CD14-positive monocyte (primary cell): ENCODE measurements at regions not wholly inside any gene's neighbourhood (a gene's known extent, or its start where the extent isn't known, plus 50 kb on each side); places are given as distances from the start of the nearest gene placed in this dataset.

Source experiments
- DNase-seq, 3 donors: peaks; one replicate each; pipeline ENCODE4 v3.0.0-alpha.2; 2011 to 2022
- H2AFZ ChIP-seq: 2 replicates; pipeline ENCODE4 v1.6.0; 2012; ENCODE audit warnings: mild to moderate bottlenecking, low read depth, low read length, inconsistent platforms; ENCODE audit not compliant: insufficient read depth, poor library complexity, severe bottlenecking
- H3K27ac ChIP-seq, 2 donors: 1 replicate in 1 of 2; 2 replicates in 1 of 2; pipeline ENCODE4 v1.5.1; 2012 to 2013; ENCODE audit warnings: low read length in 2 of 2, control low read depth in 1 of 2, inconsistent platforms in 1 of 2, low read depth in 1 of 2, mild to moderate bottlenecking in 1 of 2
- H3K27me3 ChIP-seq, 2 donors: one replicate each; pipeline versions ENCODE4 v1.6.0 to v1.6.1; 2011 to 2013; ENCODE audit warnings: low read length in 2 of 2; ENCODE audit not compliant: control insufficient read depth in 2 of 2, insufficient read depth in 2 of 2
- H3K36me3 ChIP-seq, 2 donors: replicated peaks in 1 of 2; 1 replicate in 1 of 2; 2 replicates in 1 of 2; pipeline versions ENCODE4 v1.5.1 to v1.6.1; 2012 to 2013; ENCODE audit warnings: low read length in 2 of 2, control low read depth in 1 of 2, inconsistent platforms in 1 of 2, mild to moderate bottlenecking in 1 of 2; ENCODE audit not compliant: insufficient read depth in 2 of 2, control insufficient read depth in 1 of 2
- H3K4me1 ChIP-seq, 2 donors: 1 replicate in 1 of 2; 2 replicates in 1 of 2; pipeline versions ENCODE4 v1.5.1 to v1.6.1; 2012 to 2013; ENCODE audit warnings: low read length in 2 of 2, control low read depth in 1 of 2, inconsistent platforms in 1 of 2, mild to moderate bottlenecking in 1 of 2, moderate library complexity in 1 of 2; ENCODE audit not compliant: insufficient read depth in 2 of 2, control insufficient read depth in 1 of 2
- H3K4me2 ChIP-seq: replicated peaks from 2 replicates; pipeline ENCODE3; 2012; ENCODE audit warnings: low read length, moderate library complexity, mild to moderate bottlenecking; ENCODE audit not compliant: poor library complexity, severe bottlenecking; ENCODE audit errors: extremely low read depth
- H3K4me3 ChIP-seq, 3 experiments: fragments of 200-600 bp in 1 of 3; sonication (generic) in 1 of 3; replicated peaks in 1 of 3; 1 replicate in 2 of 3; 2 replicates in 1 of 3; pipeline ENCODE4 v1.5.1; 2011 to 2013; ENCODE audit warnings: low read length in 3 of 3, mild to moderate bottlenecking in 3 of 3, control low read depth in 2 of 3, low read depth in 2 of 3, inconsistent platforms in 1 of 3, moderate library complexity in 1 of 3
- H3K79me2 ChIP-seq: 2 replicates; pipeline ENCODE4 v1.6.0; 2012; ENCODE audit warnings: mild to moderate bottlenecking, control low read depth, inconsistent platforms, low read length, moderate library complexity; ENCODE audit not compliant: insufficient read depth
- H3K9ac ChIP-seq: 2 replicates; pipeline ENCODE4 v1.6.0; 2017; ENCODE audit warnings: low read length, mild to moderate bottlenecking; ENCODE audit not compliant: insufficient read depth, poor library complexity, severe bottlenecking
- H3K9me3 ChIP-seq, 2 donors: replicated peaks in 1 of 2; 1 replicate in 1 of 2; 2 replicates in 1 of 2; pipeline versions ENCODE4 v1.5.1 to v1.6.1; 2012 to 2013; ENCODE audit warnings: low read length in 2 of 2, control low read depth in 1 of 2; ENCODE audit not compliant: control insufficient read depth in 1 of 2, insufficient read depth in 1 of 2
- H4K20me1 ChIP-seq: 2 replicates; pipeline ENCODE4 v1.6.0; 2012; ENCODE audit warnings: mild to moderate bottlenecking, low read length, control low read depth, moderate library complexity; ENCODE audit not compliant: insufficient read depth
- H3K27ac Mint-ChIP-seq, 7 donors: one replicate each; pipeline ENCODE4 v1.8.0; 2020; ENCODE audit warnings: mild to moderate bottlenecking in 7 of 7, mixed read lengths in 7 of 7, moderate library complexity in 6 of 7, inconsistent platforms in 2 of 7
- H3K27me3 Mint-ChIP-seq, 3 donors: one replicate each; pipeline ENCODE4 v1.8.0; 2021 to 2022; ENCODE audit warnings: low read depth in 3 of 3, mild to moderate bottlenecking in 3 of 3, mixed read lengths in 3 of 3, moderate library complexity in 3 of 3, inconsistent platforms in 1 of 3
- H3K36me3 Mint-ChIP-seq, 2 donors: one replicate each; pipeline ENCODE4 v1.8.0; 2020; ENCODE audit warnings: mixed read lengths in 2 of 2, inconsistent platforms in 1 of 2, mild to moderate bottlenecking in 1 of 2
- H3K4me1 Mint-ChIP-seq: one replicate; pipeline ENCODE4 v1.8.0; 2020; ENCODE audit warnings: mild to moderate bottlenecking, mixed read lengths
- H3K4me3 Mint-ChIP-seq, 2 donors: one replicate each; pipeline ENCODE4 v1.8.0; 2020; ENCODE audit warnings: mild to moderate bottlenecking in 2 of 2, mixed read lengths in 2 of 2, moderate library complexity in 1 of 2
- H3K9me3 Mint-ChIP-seq, 7 donors: one replicate each; pipeline ENCODE4 v1.8.0; 2020 to 2022; ENCODE audit warnings: mixed read lengths in 7 of 7, mild to moderate bottlenecking in 6 of 7, moderate library complexity in 6 of 7, inconsistent platforms in 2 of 7
- WGBS: methylation state at CpG from one replicate; pipeline ENCODE4 v1.1.5; 2013; ENCODE audit warnings: missing lambda C conversion rate; ENCODE audit not compliant: insufficient coverage; 5-methylcytosine and 5-hydroxymethylcytosine counted together
- intact Hi-C, 2 donors: fragments of 100-400 bp; cut with micrococcal nuclease; formaldehyde crosslinking; loops; one replicate each; pipeline versions ENCODE4 v1.15.0 to v1.15.1; 2023
- TF ChIP-seq, protein P1 (sequence below): fragments of 200-600 bp; IDR thresholded peaks from one replicate; pipeline ENCODE4 v1.8.0; 2022; ENCODE audit warnings: antibody characterized with exemption, mild to moderate bottlenecking

DNA sequence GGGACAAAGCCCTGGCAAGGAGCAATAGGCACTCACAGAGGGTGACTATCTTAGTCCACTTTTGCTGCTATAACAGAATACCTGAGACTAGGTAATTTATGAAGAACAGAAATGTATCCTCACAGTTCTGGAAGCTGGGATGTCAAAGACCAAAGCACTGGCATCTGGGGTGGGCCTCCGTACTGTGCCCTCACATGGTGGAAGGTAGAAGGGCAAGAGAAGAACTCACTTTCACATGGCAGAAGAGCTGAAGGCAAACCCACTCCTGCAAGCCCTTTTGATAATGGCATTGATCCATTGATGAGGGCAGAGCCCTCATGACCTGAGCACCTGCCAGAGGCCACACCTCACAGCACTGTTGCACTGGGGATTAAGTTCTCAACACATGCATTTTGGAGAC lies 173.4 kb upstream of the C2CD4B start:
- no peak for DNase-seq
- H3K9me3 Mint-ChIP-seq, result peaks cover 0 to 5% (median 0%) of the 10 kb centered on the region in 7 donors
- Histone ChIP-seq H3K27me3 (no peaks in the 10 kb centered on the region), H4K20me1 (no peaks in the 10 kb centered on the region), H3K4me1 (no peaks in the 10 kb centered on the region), H3K9ac (no peak overlapping the region), H3K4me3 (no peak overlapping the region), H3K79me2 (no peaks in the 10 kb centered on the region), H3K9me3 (no peaks in the 10 kb centered on the region), H3K27ac (no peak overlapping the region), H3K4me2 (no peak overlapping the region), H3K36me3 (no peaks in the 10 kb centered on the region), H2AFZ (no peak overlapping the region)
- no CpG with 5 or more reads among the region's 1 CpG for whole genome bisulfite sequencing
- peaks cover under 1% of the 10 kb centered on the region for H3K4me1 Mint-ChIP-seq
- TF ChIP-seq, protein P1, sequence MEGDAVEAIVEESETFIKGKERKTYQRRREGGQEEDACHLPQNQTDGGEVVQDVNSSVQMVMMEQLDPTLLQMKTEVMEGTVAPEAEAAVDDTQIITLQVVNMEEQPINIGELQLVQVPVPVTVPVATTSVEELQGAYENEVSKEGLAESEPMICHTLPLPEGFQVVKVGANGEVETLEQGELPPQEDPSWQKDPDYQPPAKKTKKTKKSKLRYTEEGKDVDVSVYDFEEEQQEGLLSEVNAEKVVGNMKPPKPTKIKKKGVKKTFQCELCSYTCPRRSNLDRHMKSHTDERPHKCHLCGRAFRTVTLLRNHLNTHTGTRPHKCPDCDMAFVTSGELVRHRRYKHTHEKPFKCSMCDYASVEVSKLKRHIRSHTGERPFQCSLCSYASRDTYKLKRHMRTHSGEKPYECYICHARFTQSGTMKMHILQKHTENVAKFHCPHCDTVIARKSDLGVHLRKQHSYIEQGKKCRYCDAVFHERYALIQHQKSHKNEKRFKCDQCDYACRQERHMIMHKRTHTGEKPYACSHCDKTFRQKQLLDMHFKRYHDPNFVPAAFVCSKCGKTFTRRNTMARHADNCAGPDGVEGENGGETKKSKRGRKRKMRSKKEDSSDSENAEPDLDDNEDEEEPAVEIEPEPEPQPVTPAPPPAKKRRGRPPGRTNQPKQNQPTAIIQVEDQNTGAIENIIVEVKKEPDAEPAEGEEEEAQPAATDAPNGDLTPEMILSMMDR, result no peak
- no peak overlapping the region for H3K27ac Mint-ChIP-seq
- intact Hi-C loops, result no loop called here
- H3K36me3 Mint-ChIP-seq, result no peaks in the 10 kb centered on the region
- H3K27me3 Mint-ChIP-seq, result peaks cover 0 to 5% (median 2%) of the 10 kb centered on the region in 3 donors
- no peak overlapping the region for H3K4me3 Mint-ChIP-seq

DNA sequence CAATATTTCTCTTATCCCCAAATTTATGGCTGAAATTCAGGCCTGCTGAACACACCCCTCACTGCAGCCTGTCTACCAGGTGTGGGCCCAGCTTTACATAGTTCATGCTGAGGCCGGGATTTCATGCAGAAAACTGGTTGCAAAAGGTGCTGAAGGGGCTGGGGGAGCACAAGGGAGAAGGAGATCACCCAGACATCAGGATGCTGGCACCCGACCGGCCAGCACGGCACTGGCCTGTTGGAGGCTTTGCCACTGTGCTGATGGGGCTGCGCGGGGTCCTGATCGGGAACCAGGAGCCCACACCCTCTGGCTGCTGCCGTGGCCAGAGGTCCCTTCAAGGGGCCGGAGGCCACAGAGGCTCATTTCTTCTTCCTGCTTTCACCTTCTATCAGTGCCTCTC lies 177.9 kb upstream of the C2CD4B start:
- Histone ChIP-seq H3K4me2 (no peak overlapping the region), H3K4me1 (peaks cover 0 to 7% of the 10 kb centered on the region in 2 donors), H3K27ac (no peak overlapping the region), H3K79me2 (no peaks in the 10 kb centered on the region), H3K27me3 (no peaks in the 10 kb centered on the region), H3K4me3 (no peak overlapping the region), H3K9ac (no peak overlapping the region), H3K36me3 (no peaks in the 10 kb centered on the region), H2AFZ (no peak overlapping the region), H3K9me3 (no peaks in the 10 kb centered on the region), H4K20me1 (no peaks in the 10 kb centered on the region)
- Mint-ChIP-seq H3K9me3 (peaks cover 0 to 9% (median 1%) of the 10 kb centered on the region in 7 donors), H3K4me3 (no peak overlapping the region), H3K4me1 (peaks cover 15% of the 10 kb centered on the region), H3K36me3 (no peaks in the 10 kb centered on the region), H3K27ac (no peak overlapping the region), H3K27me3 (peaks cover 2 to 10% (median 3%) of the 10 kb centered on the region in 3 donors)
- WGBS, result 98% methylated on average over 7 of the region's 9 CpGs
- TF ChIP-seq, protein P1, result no peak
- intact Hi-C loops, result no loop called here
- no peak for DNase-seq
